GM19023 (cell line): ENCODE measurements at regions not wholly inside any gene's neighbourhood (a gene's known extent, or its start where the extent isn't known, plus 50 kb on each side); places are given as distances from the start of the nearest gene placed in this dataset.

ENCODE experiments used
- ATAC-seq: cut with Tn5 transposase; IDR thresholded peaks from one replicate; pipeline ENCODE4 v1.9.1; 2021; ENCODE audit warnings: mild to moderate bottlenecking, moderate library complexity; ENCODE audit not compliant: unreplicated experiment

DNA sequence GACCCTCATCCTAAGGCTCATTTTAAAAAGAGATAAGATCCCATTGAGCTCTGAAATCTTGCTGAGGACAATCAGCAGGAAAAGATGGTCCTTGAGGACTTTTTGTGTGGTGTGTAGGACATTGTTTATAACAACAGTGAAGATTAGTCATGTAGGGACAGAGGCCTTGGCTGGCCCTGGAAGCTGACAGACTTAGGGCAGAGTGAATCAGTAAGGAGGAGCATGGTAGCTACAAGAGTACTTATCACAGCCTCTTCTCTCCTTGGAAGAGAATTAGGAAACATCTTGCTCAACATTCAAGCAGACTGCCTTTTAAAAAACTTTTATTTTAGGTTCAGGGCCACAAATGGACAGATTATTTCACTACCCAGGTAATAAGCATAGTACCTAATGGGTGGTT lies 665.9 kb upstream of the SALL1 start:
- ATAC-seq: no peak

DNA sequence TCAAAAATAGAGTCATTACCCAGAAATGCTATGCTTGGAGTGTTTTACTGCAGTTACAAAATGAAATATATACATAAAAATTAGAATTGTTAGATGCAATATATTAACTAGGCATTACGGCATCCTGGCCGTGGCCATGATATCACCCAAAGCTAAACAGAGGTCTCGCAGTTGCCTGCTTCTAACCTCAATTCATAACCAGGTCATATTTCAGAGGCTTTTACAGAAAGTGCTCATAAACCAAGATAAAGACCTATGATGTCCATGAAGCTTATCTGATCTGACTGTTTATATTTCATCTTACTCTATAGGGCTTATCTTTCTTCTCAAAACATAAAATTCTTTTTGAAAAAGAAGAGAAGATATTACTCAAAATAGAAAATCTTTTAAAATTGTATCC lies 664.5 kb upstream of the SALL1 start:
- ATAC-seq: no peak

DNA sequence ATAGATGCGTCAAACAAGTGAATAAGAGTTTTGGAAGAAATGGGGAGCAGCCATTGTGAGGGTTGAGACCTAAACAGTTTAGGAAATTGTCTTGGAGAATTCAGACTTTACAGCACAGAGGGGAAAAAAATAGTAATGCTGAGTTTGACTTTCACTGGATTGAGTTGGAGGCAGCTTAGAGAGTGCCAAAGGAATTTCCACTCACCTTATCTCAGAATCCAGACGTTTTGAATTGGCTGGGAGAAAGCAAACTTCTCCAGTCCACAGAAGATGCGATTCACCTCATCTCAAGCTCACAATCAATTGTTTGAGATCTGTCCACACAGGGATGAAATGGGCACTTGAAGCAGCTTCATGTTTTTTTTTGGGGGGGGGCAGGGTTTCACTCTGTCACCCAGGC lies 663.5 kb upstream of the SALL1 start:
- ATAC-seq: no peak

DNA sequence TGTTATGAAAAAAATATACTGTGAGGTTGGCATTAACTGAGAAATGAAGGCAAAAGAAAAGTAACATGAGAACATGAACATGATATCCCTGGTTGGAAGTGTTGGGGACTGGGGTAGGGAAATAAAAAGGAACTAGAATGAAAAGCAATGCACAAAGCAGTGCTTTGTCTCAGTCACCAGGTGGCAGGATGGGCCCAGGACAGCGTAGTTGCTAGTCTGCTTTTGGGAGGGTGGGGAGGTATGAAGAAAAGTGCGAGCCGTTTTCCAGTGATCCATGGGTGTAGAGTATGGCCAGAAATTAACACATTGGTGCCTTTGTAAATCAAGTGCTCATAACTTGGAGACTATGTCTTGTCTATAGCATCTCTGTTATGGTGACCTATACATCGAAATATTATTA lies 662.5 kb upstream of the SALL1 start:
- no peak for ATAC-seq

DNA sequence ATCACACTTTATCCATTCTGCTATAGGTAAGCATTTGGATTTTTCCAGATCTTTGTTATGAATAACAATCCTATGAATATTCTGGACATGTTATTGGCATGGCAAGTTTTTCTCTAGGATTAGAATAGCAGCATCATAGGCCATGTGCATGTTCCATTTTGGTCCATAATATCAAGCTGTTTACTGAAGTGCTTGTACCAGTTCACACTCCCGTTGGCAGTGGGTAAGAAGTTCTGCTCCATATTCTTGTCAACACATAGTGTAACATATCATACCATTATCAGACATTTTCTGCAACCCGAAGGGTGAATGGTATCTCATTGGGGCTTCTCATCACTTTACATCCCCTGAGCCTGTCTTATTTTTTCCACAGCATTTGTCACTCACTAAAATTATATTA lies 661.9 kb upstream of the SALL1 start:
- no peak for ATAC-seq

DNA sequence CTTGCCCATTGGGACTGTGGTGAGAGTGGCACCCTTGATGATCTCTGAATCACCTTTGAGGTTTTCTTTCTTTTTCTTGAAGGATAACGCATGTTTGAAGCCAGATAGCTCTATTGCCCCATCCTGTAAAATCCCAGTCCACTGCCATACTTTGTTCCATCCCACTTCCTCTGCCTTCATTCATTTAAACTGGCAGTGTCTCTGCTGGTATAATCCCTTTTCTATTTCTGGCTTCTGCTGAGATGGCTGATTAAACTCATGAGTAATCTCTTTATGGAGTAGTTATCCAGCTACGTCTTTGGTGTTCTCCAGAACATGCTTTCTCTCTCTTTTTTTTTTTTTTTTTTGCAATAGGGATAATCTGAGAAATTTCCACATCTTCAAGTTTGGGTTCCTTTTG lies 656.5 kb upstream of the SALL1 start:
- no peak for ATAC-seq

DNA sequence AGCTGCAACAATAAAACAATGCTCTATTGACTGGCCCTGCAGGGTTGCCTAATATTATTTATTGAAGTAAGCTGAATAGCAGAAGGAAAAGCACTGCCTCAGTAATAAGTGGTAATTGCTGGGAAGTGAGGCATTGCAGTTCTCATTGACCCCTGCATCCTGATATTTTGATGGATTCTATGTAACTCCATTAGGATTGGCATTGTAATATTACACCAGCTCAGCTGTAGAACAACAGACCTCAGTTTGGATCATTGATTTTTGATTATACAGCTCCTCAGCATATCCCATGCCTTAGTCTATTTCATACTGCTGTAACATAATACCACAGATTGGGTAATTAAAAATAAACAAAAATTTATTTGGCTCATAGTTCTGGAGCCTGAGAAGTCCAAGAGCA lies 650.6 kb upstream of the SALL1 start:
- no peak for ATAC-seq

DNA sequence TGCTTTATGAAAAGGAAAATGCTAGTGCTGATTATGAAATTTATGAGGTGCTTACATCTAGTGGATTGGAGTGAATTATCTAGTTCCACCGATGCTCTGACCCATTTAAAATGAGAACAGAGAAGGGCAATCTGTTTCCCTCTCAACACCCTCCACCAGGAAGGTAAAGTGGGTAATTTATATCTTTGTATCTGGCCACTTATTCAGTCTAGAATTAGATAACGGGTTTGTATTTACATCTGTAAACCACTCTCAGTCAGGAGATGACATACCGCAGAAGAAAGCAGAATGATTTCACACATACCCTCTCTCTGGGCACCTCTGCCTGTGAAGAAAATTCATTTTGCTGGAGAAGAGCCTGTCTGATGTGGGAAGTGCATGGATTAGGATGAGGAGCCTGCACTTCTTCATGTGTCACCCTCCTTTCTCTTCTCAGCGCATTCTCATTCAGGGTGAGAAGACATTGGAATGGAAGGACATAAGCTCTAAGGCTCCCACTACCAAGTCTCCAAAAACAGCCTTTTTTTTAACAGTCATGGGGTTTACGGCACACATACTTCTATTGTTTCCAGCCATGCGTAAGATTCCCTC lies 646.7 kb upstream of the SALL1 start:
- ATAC-seq: no peak

DNA sequence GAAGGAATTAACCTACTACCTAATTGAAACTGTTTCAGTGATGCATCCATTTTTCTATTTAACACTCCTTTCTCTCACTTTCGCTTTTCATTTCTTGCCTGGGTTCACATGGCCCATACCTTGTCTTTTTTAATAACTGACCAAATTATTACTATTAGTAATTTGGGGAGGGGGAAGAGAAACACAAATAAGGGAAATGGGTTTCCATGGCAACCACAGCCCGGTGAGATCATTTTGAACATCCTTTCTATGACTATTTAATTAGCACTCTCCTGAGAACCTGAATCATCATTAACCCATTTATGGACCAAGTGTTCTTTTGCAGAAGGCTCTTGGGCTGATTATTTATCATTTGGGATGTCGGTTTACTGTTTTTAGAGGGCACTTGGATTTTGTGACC lies 628.2 kb upstream of the SALL1 start:
- no peak for ATAC-seq

DNA sequence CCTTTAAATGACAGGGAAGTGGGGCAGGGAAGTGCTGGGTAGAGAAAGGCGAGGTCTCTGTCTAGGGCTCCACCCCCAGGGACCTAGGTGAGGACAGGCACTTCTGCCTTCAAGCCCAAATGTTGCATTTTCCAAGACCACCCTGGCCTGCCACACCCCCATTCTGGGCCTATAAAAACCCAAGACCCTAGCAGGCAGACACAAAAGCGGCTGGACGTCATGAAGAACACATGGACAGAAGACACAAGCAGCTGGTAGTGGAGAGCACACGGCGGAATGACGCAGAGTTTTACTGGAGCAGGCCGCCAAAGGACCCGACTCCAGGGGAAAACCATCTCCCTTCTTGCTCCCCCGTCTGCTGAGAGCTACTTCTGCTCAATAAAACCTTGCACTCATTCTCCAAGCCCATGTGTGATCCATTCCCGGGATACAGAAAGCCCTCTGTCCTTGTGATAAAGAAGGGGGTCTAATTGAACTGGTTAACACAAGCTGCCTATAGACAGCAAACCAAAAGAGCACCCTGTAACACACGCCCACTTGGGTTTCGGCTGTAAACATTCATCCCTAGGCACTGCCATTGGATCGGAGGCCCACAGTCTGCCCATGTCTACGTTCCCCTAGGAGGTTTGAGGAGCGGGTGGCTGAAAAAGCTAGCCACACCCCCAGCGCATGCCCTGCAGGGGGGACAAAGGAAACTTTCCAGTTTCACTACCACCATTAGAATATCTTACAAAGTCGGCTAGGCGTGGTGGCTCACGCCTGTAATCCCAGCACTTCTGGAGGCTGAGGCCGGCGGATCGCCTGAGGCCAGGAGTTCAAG lies 622.2 kb upstream of the SALL1 start:
- ATAC-seq: no peak

DNA sequence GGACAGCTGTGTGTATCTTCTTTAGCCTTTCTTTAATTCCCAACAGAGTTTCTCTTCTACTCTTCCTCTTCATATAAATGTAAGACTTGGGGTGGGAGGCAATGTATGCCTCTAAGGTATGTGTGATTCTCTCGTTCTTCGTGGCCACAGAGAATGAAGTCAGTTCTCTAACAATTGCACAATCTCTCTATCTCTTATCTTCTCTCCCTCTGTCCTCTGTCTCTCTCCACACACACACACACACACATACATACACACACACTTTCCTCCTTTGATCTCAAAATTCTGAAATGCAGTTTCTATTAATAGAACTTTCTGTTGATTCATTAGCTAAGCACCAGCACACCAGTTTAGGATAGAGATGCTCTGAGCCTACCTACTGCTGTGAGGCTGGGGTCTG lies 615.7 kb upstream of the SALL1 start:
- no peak for ATAC-seq

DNA sequence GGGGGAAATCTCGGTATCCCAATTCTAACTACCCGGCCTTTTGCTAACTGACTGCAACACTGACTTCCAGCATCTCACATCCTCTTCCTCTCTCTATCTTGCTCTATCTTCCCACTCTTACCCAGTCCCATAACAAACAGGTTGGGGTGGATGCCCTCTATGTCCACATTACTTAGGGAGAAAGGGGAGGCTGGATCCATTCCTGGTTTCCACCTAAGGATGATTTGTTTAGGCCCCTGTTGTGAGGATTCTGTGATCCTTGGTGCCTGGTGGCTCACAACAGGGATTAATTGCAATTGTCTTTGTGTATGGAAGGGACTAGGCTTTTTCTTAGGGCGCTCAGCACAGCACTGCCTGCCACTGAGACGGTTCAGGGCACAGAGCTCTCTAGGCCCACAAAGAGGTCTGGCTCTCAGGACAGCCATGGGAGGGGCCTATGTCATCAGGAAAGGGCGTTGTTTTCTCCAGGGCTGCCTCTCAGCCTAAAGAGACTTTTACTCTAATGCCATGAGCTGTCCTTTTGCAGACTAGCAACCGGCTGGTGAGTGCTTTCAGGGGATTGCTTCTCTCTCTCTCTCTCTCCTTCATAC lies 612.1 kb upstream of the SALL1 start:
- no peak for ATAC-seq

DNA sequence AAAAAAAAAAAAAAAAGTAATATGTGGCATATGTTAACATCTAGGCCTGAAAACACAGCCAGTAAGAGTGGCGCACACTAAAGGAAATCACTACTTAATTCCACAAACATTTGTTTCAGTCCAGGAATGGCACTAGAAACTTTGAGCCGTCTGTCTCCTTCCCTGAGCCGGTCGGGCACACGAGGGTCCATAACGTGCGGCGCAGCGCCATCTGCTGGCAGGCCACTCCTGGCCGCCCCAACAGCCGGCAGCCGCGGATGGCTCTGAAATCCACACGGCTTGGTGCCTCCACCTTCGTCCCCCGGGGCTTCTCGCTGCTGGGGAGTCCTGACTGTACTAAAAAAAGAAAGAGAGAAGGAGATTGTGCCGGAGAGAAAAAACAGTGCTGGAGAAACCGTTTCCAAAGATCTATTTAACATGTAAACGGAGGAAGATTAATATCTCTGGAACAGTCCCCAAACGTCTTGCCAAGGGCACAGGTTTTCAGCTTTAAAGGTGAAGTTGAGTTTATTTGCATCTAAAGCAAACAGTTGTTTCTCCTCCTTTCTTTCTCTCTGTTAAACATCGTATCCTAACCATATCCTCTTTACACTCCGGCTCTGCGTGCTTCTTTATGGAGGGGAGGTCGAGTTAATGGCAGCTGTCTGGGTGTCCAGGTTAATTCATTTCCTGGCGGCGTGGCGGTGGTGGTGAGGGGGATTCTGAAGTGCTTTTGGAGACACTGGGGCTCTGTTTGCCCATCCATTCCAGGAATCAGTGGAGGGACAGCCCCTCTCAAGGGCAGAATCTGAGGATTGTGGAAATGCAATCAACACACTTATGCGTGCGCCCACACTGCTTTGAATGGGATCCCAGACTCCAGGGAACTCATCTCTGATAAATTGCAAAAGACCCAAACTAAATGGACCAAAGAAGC lies 611.3 kb upstream of the SALL1 start:
- peak; percentile 94 for ATAC-seq

DNA sequence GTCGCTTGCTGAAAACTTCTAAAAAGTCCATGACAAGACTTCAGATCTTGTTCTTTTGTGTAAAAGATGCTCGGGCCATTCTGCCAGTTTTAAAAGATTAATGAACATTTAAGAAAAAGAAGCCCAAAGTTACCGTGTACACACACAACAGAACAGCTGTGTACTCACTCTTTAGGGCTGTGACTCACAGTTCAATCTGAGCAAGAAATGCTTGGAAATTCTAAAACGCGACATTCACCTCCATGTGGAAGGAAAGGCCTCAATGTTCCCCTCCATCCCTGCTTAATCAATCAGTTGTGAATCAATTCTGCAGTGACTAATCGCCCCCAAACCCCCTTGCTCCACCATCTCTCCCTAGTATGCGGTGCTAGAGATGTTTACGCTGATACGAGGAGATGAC lies 609.9 kb upstream of the SALL1 start:
- ATAC-seq: no peak

DNA sequence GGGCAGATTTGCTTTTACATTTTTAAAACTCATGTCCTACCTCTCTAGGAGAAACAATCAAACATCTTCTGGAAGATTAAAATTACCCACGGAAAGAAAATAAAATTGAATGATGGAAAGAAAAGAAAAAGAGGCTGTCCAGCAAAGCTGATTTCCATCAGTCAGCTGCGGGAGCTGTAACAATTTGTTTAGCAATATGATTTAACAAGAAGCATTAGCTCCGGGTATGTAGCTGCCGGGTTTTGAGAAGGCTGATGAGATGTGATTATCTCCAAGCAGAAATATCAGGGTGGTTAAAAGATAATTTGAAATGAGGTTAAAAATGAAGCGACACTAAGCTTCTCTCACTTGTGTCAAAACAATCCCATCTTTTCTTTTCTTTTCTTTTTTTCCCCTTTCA lies 608.9 kb upstream of the SALL1 start:
- no peak for ATAC-seq

DNA sequence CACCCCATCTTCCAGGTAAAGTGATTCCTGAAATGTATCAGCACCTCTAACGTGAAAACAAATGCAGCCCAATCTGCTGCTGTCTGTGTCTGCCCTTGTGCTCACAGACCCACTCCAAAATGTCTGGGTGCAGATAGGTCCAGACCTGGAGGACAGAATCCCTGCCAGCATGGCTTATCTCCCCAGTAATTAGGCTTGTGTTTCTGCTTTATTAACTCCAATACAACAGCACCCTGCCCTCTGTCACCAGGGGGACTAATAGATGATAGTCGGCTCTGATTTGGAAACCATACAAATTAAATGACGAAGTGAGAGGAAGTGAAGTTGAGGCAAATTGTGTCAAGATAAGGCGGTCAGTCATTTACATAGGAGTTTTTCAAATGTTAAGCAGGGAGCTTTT lies 608.3 kb upstream of the SALL1 start:
- no peak for ATAC-seq

DNA sequence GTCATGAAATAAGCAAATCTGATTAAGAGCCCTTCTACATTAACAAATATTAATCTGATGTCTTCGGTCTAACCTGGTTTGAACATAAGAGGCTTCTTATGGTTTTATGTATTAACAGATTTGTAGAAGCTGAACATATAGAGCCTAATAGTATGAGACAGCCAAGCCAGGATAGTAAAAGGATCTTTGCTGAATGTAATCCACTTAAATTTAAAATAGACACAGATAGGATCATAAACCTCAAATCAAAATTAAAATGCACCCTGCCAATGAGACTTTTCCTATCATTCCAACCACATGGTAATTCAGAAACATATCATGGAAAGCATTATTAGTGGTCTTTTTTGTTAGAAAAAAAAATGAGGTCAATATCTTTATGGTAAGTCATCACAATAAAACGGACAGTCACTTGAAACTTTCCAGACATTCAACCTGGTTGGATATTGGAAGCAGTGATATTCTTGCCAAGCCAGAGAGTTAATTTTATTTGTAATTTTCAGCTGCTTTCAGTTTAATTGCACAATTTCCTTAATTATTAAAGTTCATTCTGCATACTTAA lies 606.9 kb upstream of the SALL1 start:
- no peak for ATAC-seq

DNA sequence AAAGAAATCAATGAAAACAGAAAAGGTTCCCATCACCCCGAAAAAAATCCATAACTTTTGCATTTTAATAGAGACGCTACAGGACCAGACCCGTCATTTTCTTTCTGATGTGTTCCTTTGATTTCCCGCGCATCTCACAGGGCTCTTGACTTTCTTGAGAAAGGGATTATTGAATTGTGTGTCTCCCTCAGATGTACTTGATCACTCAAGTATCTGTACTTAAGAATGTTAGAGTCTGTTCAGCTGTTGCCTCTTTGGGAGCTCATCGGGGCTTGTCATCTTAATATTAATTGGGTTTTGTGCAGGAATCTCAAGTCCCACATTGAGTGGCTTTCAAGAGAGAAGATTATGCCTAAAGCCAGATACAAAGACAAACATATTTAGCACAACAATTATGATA lies 606.4 kb upstream of the SALL1 start:
- ATAC-seq: no peak

DNA sequence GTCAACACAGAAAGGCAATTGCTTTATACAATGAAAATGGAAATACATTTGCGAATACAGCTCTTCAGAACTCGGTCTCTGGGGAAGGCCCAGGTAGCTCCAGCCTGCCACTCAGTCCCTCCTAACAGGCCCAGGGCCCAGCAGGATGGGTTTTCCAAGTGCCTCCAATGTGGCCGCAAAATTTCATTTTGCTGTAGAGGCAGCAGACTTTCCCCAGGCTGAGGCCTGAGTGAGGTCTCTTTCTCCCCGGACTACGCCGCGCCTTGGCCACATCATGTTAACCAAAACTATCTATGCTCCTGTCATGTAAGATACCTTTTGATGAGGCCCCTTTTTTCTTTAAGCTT lies 606.0 kb upstream of the SALL1 start:
- no peak for ATAC-seq

DNA sequence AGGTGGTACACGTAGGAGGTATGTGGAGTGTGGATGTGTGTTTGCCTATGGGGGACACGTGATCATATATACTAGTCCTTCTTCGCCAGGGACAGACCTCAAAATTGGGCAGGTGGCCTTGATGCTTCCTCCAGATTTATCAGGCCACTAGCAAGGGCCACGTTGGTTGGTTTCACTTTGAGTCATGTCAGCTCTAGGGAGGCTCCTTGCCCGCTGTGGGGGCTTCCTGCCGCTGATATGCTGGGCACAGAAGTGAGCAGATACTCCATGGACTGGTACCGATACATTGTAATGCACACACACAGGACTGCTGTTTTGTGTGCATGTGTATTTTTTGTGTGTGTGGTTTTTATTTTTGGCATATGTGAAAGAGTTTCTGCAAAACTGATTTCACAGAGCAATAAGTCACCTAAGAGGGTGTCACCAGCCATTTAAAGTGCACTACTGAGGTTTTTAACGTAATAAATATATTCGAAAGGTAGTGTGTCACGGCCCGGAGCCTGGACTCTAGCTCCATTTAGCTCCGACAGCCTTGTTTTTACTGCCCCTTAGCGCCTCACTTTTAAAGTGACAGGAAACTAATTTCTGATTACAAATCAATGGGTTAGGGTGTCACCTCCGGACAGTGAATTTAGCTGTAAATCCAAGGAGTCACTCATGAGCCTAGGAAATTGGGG lies 605.5 kb upstream of the SALL1 start:
- no peak for ATAC-seq
